Stimulated activated CD4-positive, alpha-beta T cell treated with anti-CD3 and anti-CD28 coated beads, Interleukin-12 subunit alpha, Interleukin-12 subunit beta, amount 100 ng/mL, for 4 hours (primary cell): ENCODE measurements at regions not wholly inside any gene's neighbourhood (a gene's known extent, or its start where the extent isn't known, plus 50 kb on each side); places are given as distances from the start of the nearest gene placed in this dataset.
"Not testable (repeated sequence)": the region's sequence is repeated elsewhere in the genome, so short reads cannot be mapped to it uniquely, and the experiment has no call there.

Experiments used
- DNase-seq: peaks from one replicate; pipeline ENCODE4 v3.0.0-alpha.2; 2020

- DNase-seq = no peak
Observed at GRCh38 chr2:84129018-84129417, 330.1 kb downstream of the SUCLG1 start.

GRCh38 chr2:84127812-84128211 is 331.3 kb downstream of the SUCLG1 start:
- not testable (repeated sequence) for DNase-seq

- no peak for DNase-seq
Observed at GRCh38 chr2:84126530-84126929, 332.6 kb downstream of the SUCLG1 start.

- no peak for DNase-seq
Observed at GRCh38 chr2:84126084-84126483, 333.0 kb downstream of the SUCLG1 start.

- DNase-seq = no peak
Observed at GRCh38 chr2:84116143-84116542, 342.9 kb downstream of the SUCLG1 start.

GRCh38 chr2:84115173-84115857 is 343.8 kb downstream of the SUCLG1 start:
- DNase-seq = no peak

GRCh38 chr2:84103816-84104527 is 355.1 kb downstream of the SUCLG1 start:
- DNase-seq = not testable (repeated sequence)

GRCh38 chr2:84102274-84102673 is 356.8 kb downstream of the SUCLG1 start:
- DNase-seq = no peak

- no peak for DNase-seq
Observed at GRCh38 chr2:84088656-84089055, 370.4 kb downstream of the SUCLG1 start.

GRCh38 chr2:84085562-84085961 is 373.5 kb downstream of the SUCLG1 start:
- DNase-seq = no peak

- DNase-seq = no peak
Observed at GRCh38 chr2:84084856-84085255, 374.2 kb downstream of the SUCLG1 start.

- no peak for DNase-seq
Observed at GRCh38 chr2:84083984-84084383, 375.1 kb downstream of the SUCLG1 start.

- no peak for DNase-seq
Observed at GRCh38 chr2:84078471-84078870, 380.6 kb downstream of the SUCLG1 start.

GRCh38 chr2:84077496-84077895 is 381.6 kb downstream of the SUCLG1 start:
- DNase-seq = no peak

GRCh38 chr2:84071050-84071449 is 388.0 kb downstream of the SUCLG1 start:
- DNase-seq = no peak

GRCh38 chr2:84065857-84066256 is 393.2 kb downstream of the SUCLG1 start:
- no peak for DNase-seq

- no peak for DNase-seq
Observed at GRCh38 chr2:84057917-84058560, 401.0 kb downstream of the SUCLG1 start.

GRCh38 chr2:84055816-84056215 is 403.3 kb downstream of the SUCLG1 start:
- no peak for DNase-seq

GRCh38 chr2:84054577-84054976 is 404.5 kb downstream of the SUCLG1 start:
- not testable (repeated sequence) for DNase-seq

- DNase-seq = no peak
Observed at GRCh38 chr2:84052913-84053312, 406.2 kb downstream of the SUCLG1 start.

GRCh38 chr2:84052043-84052442 is 407.0 kb downstream of the SUCLG1 start:
- DNase-seq = no peak

GRCh38 chr2:84048964-84049363 is 410.1 kb downstream of the SUCLG1 start:
- no peak for DNase-seq

GRCh38 chr2:84041506-84041905 is 417.6 kb downstream of the SUCLG1 start:
- no peak for DNase-seq

- no peak for DNase-seq
Observed at GRCh38 chr2:84040281-84040680, 418.8 kb downstream of the SUCLG1 start.
